ENCODE measurements at regions not wholly inside any gene's neighbourhood (a gene's known extent, or its start where the extent isn't known, plus 50 kb on each side); places are given as distances from the start of the nearest gene placed in this dataset.

DNA sequence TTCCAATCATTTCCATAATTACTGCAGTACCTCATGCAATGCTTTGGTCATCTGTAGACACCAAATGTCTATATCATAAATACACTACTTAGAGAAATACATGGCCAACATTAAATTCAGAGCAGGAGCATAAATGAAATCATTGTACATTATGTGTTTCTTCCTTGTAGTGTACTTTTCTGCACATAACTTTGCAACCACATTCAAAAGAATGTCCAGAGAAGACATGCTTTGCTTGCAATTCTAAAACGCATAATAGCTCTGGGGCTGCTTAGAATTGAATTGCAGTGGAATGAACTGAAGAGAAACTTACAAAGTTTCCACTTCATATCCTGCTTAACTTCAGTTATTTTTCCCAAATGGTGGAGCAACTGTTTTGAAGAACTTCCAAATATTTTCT is 664.4 kb downstream of the DSC3 start:
- Mint-ChIP-seq H3K9me3 (ENCODE audit: insufficient read depth) (peaks cover 8% of the 10 kb centered on the region), H3K27me3 (no peaks in the 10 kb centered on the region), H3K4me3 (no peak overlapping the region), H3K4me1 (no peaks in the 10 kb centered on the region), H3K27ac (no peak overlapping the region)
- no peak for ATAC-seq (ENCODE audit: low read depth)
- Histone ChIP-seq H3K9me3 (ENCODE audit: control extremely low read depth in 1 of 3, control insufficient read depth in 2 of 3, insufficient read depth in 1 of 3, low read length in 2 of 3) (no peaks in the 10 kb centered on the region), H3K4me1 (ENCODE audit: control insufficient read depth in 2 of 2, insufficient read depth in 2 of 2, low read length in 2 of 2) (no peaks in the 10 kb centered on the region), H3K4me3 (ENCODE audit: control extremely low read depth in 1 of 5, extremely low read depth in 1 of 5, insufficient read depth in 1 of 5, low read depth in 2 of 5, low read length in 4 of 5) (no peak overlapping the region), H2AFZ (ENCODE audit: insufficient read depth, low read depth, low read length, poor library complexity, severe bottlenecking) (no peak overlapping the region), H3K27me3 (replicated peaks in 1 of 4; ENCODE audit: control extremely low read depth in 1 of 4, control insufficient read depth in 3 of 4, insufficient read depth in 4 of 4, low read length in 3 of 4) (no peaks in the 10 kb centered on the region), H3K27ac (ENCODE audit: low read length in 2 of 2) (no peak overlapping the region), H3K36me3 (replicated peaks in 1 of 2; ENCODE audit: control extremely low read depth in 1 of 2, control insufficient read depth in 1 of 2, extremely low read depth in 1 of 2, insufficient read depth in 2 of 2, low read length in 1 of 2) (no peaks in the 10 kb centered on the region), H3K79me2 (ENCODE audit: control insufficient read depth, insufficient read depth, low read length) (no peaks in the 10 kb centered on the region), H3K4me2 (replicated peaks; ENCODE audit: low read depth, low read length, poor library complexity, severe bottlenecking) (no peak overlapping the region), H3K9ac (ENCODE audit: low read length) (no peak overlapping the region), H4K20me1 (ENCODE audit: control insufficient read depth, insufficient read depth, low read length, poor library complexity, severe bottlenecking) (no peaks in the 10 kb centered on the region)
- intact Hi-C loops (cut with micrococcal nuclease), result no loop called here
- TF ChIP-seq, protein P1, sequence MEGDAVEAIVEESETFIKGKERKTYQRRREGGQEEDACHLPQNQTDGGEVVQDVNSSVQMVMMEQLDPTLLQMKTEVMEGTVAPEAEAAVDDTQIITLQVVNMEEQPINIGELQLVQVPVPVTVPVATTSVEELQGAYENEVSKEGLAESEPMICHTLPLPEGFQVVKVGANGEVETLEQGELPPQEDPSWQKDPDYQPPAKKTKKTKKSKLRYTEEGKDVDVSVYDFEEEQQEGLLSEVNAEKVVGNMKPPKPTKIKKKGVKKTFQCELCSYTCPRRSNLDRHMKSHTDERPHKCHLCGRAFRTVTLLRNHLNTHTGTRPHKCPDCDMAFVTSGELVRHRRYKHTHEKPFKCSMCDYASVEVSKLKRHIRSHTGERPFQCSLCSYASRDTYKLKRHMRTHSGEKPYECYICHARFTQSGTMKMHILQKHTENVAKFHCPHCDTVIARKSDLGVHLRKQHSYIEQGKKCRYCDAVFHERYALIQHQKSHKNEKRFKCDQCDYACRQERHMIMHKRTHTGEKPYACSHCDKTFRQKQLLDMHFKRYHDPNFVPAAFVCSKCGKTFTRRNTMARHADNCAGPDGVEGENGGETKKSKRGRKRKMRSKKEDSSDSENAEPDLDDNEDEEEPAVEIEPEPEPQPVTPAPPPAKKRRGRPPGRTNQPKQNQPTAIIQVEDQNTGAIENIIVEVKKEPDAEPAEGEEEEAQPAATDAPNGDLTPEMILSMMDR (IDR thresholded peaks at IDR 0.05), result no peak
- TF ChIP-seq EZH2 (IDR thresholded peaks at IDR 0.05; ENCODE audit: borderline replicate concordance, insufficient read depth, low read depth, low read length, poor library complexity, severe bottlenecking), result no peak
- ChIA-PET POLR2A (no interaction called here), CTCF (no interaction called here)
- WGBS (ENCODE audit: insufficient coverage), result no CpG with 5 or more reads among the region's 1 CpG
- DNase-seq, result no peak

DNA sequence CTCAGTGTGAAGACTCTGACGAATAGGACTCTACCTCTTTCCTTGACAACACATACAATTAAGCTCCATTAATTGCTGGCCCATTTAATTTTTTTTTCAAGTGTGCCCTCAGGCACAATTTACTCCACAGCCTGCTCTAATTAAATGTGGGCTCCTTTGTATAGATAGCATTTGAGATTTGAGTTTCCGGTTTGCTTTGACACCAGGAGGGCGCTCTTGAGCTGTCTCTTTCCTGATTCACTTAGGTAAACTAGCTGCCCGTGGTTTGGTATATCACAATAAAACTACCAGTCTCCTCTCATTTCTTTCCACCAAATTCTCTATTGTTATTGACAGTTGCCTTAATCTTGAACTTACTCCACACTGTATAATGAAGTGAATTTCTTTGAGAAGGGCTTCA is 666.0 kb downstream of the DSC3 start:
- Mint-ChIP-seq H3K4me3 (no peak overlapping the region), H3K27me3 (no peaks in the 10 kb centered on the region), H3K27ac (no peak overlapping the region), H3K9me3 (ENCODE audit: insufficient read depth) (peaks cover 8% of the 10 kb centered on the region), H3K4me1 (no peaks in the 10 kb centered on the region)
- ATAC-seq (ENCODE audit: low read depth) (no peak), DNase-seq (no peak)
- H3K27me3 ChIP-seq (replicated peaks in 1 of 4; ENCODE audit: control extremely low read depth in 1 of 4, control insufficient read depth in 3 of 4, insufficient read depth in 4 of 4, low read length in 3 of 4), result no peaks in the 10 kb centered on the region
- TF ChIP-seq, protein P1 (IDR thresholded peaks at IDR 0.05), result no peak
- no peak for TF ChIP-seq EZH2 (IDR thresholded peaks at IDR 0.05; ENCODE audit: borderline replicate concordance, insufficient read depth, low read depth, low read length, poor library complexity, severe bottlenecking)
- H4K20me1 ChIP-seq (ENCODE audit: control insufficient read depth, insufficient read depth, low read length, poor library complexity, severe bottlenecking), result no peaks in the 10 kb centered on the region
- no peak overlapping the region for H3K27ac ChIP-seq (ENCODE audit: low read length in 2 of 2)
- no peak overlapping the region for H3K4me3 ChIP-seq (ENCODE audit: control extremely low read depth in 1 of 5, extremely low read depth in 1 of 5, insufficient read depth in 1 of 5, low read depth in 2 of 5, low read length in 4 of 5)
- H3K79me2 ChIP-seq (ENCODE audit: control insufficient read depth, insufficient read depth, low read length), result no peaks in the 10 kb centered on the region
- no peak overlapping the region for H3K9ac ChIP-seq (ENCODE audit: low read length)
- H3K4me2 ChIP-seq (replicated peaks; ENCODE audit: low read depth, low read length, poor library complexity, severe bottlenecking), result no peak overlapping the region
- no peak overlapping the region for H2AFZ ChIP-seq (ENCODE audit: insufficient read depth, low read depth, low read length, poor library complexity, severe bottlenecking)
- no peaks in the 10 kb centered on the region for H3K36me3 ChIP-seq (replicated peaks in 1 of 2; ENCODE audit: control extremely low read depth in 1 of 2, control insufficient read depth in 1 of 2, extremely low read depth in 1 of 2, insufficient read depth in 2 of 2, low read length in 1 of 2)
- H3K9me3 ChIP-seq (ENCODE audit: control extremely low read depth in 1 of 3, control insufficient read depth in 2 of 3, insufficient read depth in 1 of 3, low read length in 2 of 3), result no peaks in the 10 kb centered on the region
- POLR2A ChIA-PET, result no interaction called here
- no peaks in the 10 kb centered on the region for H3K4me1 ChIP-seq (ENCODE audit: control insufficient read depth in 2 of 2, insufficient read depth in 2 of 2, low read length in 2 of 2)
- intact Hi-C loops (cut with micrococcal nuclease), result no loop called here
- CTCF ChIA-PET, result no interaction called here
- WGBS (ENCODE audit: insufficient coverage), result no CpG with 5 or more reads among the region's 4 CpGs

Data from B cell (primary cell).